OCI-LY1 (cell line): ENCODE measurements at regions not wholly inside any gene's neighbourhood (a gene's known extent, or its start where the extent isn't known, plus 50 kb on each side); places are given as distances from the start of the nearest gene placed in this dataset.

Experiments
- H2AFZ ChIP-seq: fragments of 200-600 bp; sonication (generic), shearing (Covaris generic); 2 replicates; pipeline ENCODE4 v1.6.0; 2014; ENCODE audit warnings: antibody characterized with exemption, mild to moderate bottlenecking, low read length
- H3F3A ChIP-seq: fragments of 200-600 bp; sonication (generic), shearing (Covaris generic); 2 replicates; pipeline ENCODE4 v1.6.0; 2014; ENCODE audit warnings: mild to moderate bottlenecking, antibody characterized with exemption, low read length, moderate library complexity; ENCODE audit not compliant: insufficient read depth
- H3K27ac ChIP-seq: fragments of 200-600 bp; sonication (generic); 2 replicates; pipeline ENCODE4 v1.5.1; 2014; ENCODE audit warnings: low read length, mixed run types, mild to moderate bottlenecking, low read depth; ENCODE audit not compliant: poor library complexity, severe bottlenecking
- H3K27me3 ChIP-seq: fragments of 200-600 bp; sonication (generic); 2 replicates; pipeline ENCODE4 v1.6.0; 2014; ENCODE audit warnings: antibody characterized with exemption, mild to moderate bottlenecking, low read length, moderate library complexity; ENCODE audit not compliant: insufficient read depth
- H3K36me3 ChIP-seq: fragments of 200-600 bp; sonication (generic); 2 replicates; pipeline ENCODE4 v1.6.1; 2014; ENCODE audit warnings: mild to moderate bottlenecking, antibody characterized with exemption, low read length, moderate library complexity, mixed read lengths; ENCODE audit not compliant: insufficient read depth
- H3K4me1 ChIP-seq: fragments of 200-600 bp; sonication (generic); 2 replicates; pipeline ENCODE4 v1.5.1; 2014; ENCODE audit warnings: mild to moderate bottlenecking, low read length, moderate library complexity; ENCODE audit not compliant: insufficient read depth, severe bottlenecking
- H3K4me2 ChIP-seq: fragments of 200-600 bp; sonication (generic), shearing (Covaris generic); 2 replicates; pipeline ENCODE4 v1.6.1; 2014; ENCODE audit warnings: low read length
- H3K4me3 ChIP-seq: fragments of 200-600 bp; sonication (generic); 2 replicates; pipeline ENCODE4 v1.5.1; 2014; ENCODE audit warnings: low read length, low read depth, mild to moderate bottlenecking, mixed read lengths; ENCODE audit not compliant: poor library complexity, severe bottlenecking
- H3K79me2 ChIP-seq: fragments of 200-600 bp; shearing (Covaris generic); 2 replicates; pipeline ENCODE4 v1.6.1; 2016; ENCODE audit warnings: mixed run types, low read length, mixed read lengths; ENCODE audit not compliant: insufficient read depth
- H3K9ac ChIP-seq: fragments of 200-600 bp; sonication (generic), shearing (Covaris generic); 2 replicates; pipeline ENCODE4 v1.6.1; 2014; ENCODE audit warnings: mild to moderate bottlenecking, low read length, mixed read lengths
- H3K9me2 ChIP-seq: fragments of 200-600 bp; sonication (generic), shearing (Covaris generic); 2 replicates; pipeline ENCODE4 v1.6.1; 2014; ENCODE audit warnings: low read depth, mild to moderate bottlenecking, low read length, mixed read lengths
- H3K9me3 ChIP-seq: fragments of 200-600 bp; shearing (Covaris generic); 2 replicates; pipeline ENCODE4 v1.6.1; 2014; ENCODE audit warnings: low read length, mixed read lengths
- H4K20me1 ChIP-seq: fragments of 200-600 bp; sonication (generic), shearing (Covaris generic); 2 replicates; pipeline ENCODE4 v1.6.0; 2016; ENCODE audit warnings: mild to moderate bottlenecking, low read length; ENCODE audit not compliant: insufficient read depth
- CTCF ChIP-seq: fragments of 200-600 bp; sonication (generic), shearing (Covaris generic); IDR thresholded peaks from 2 replicates; pipeline ENCODE4 v1.5.1; 2017; ENCODE audit warnings: mild to moderate bottlenecking, antibody characterized with exemption, low read length, moderate library complexity, mixed read lengths
- EZH2 ChIP-seq: fragments of 200-600 bp; sonication (generic), shearing (Covaris generic); IDR thresholded peaks from 2 replicates; pipeline ENCODE4 v1.8.0; 2017; ENCODE audit warnings: borderline replicate concordance, mixed run types, mild to moderate bottlenecking, antibody characterized with exemption, low read length, moderate library complexity, mixed read lengths

- H3K27me3 ChIP-seq = no peaks in the 10 kb centered on the region
- H3F3A ChIP-seq = no peaks in the 10 kb centered on the region
- no peak overlapping the region for H3K9ac ChIP-seq
- H4K20me1 ChIP-seq = no peaks in the 10 kb centered on the region
- H2AFZ ChIP-seq = no peak overlapping the region
- no peaks in the 10 kb centered on the region for H3K9me3 ChIP-seq
- H3K79me2 ChIP-seq = no peaks in the 10 kb centered on the region
- TF ChIP-seq CTCF (no peak), EZH2 (no peak)
- H3K27ac ChIP-seq = no peak overlapping the region
- H3K4me3 ChIP-seq = no peak overlapping the region
- H3K9me2 ChIP-seq = no peaks in the 10 kb centered on the region
- no peaks in the 10 kb centered on the region for H3K36me3 ChIP-seq
- H3K4me1 ChIP-seq = no peaks in the 10 kb centered on the region
- H3K4me2 ChIP-seq = no peak overlapping the region
Measured at GRCh38 chr2:7467782-7468447, 550.7 kb downstream of the RNF144A start.

- Histone ChIP-seq H3K4me3 (no peak overlapping the region), H3K9me2 (no peaks in the 10 kb centered on the region), H3K27ac (no peak overlapping the region), H3F3A (no peaks in the 10 kb centered on the region), H3K27me3 (no peaks in the 10 kb centered on the region), H3K9ac (no peak overlapping the region), H4K20me1 (no peaks in the 10 kb centered on the region), H3K79me2 (no peaks in the 10 kb centered on the region), H3K9me3 (no peaks in the 10 kb centered on the region), H3K4me1 (no peaks in the 10 kb centered on the region), H3K36me3 (no peaks in the 10 kb centered on the region), H3K4me2 (no peak overlapping the region), H2AFZ (no peak overlapping the region)
- TF ChIP-seq CTCF = no peak
- TF ChIP-seq EZH2 = no peak
Measured at GRCh38 chr2:7468448-7468828, 551.2 kb downstream of the RNF144A start.

GRCh38 chr2:7468955-7469354 lies 551.7 kb downstream of the RNF144A start:
- H3K4me1 ChIP-seq = no peaks in the 10 kb centered on the region
- H3K36me3 ChIP-seq = no peaks in the 10 kb centered on the region
- no peaks in the 10 kb centered on the region for H3K9me2 ChIP-seq
- no peak overlapping the region for H3K9ac ChIP-seq
- no peaks in the 10 kb centered on the region for H3K27me3 ChIP-seq
- no peaks in the 10 kb centered on the region for H3K79me2 ChIP-seq
- TF ChIP-seq EZH2 = no peak
- TF ChIP-seq CTCF = no peak
- no peaks in the 10 kb centered on the region for H4K20me1 ChIP-seq
- no peak overlapping the region for H3K4me2 ChIP-seq
- no peak overlapping the region for H3K4me3 ChIP-seq
- H3F3A ChIP-seq = no peaks in the 10 kb centered on the region
- H3K9me3 ChIP-seq = no peaks in the 10 kb centered on the region
- no peak overlapping the region for H2AFZ ChIP-seq
- no peak overlapping the region for H3K27ac ChIP-seq
